ENCODE measurements at regions not wholly inside any gene's neighbourhood (a gene's known extent, or its start where the extent isn't known, plus 50 kb on each side); places are given as distances from the start of the nearest gene placed in this dataset.

GRCh38 chr13:84525865-84526264 is 643.6 kb upstream of the SLITRK1 start:
- TF ChIP-seq CTCF (IDR thresholded peaks at IDR 0.05): no peak
- no peak for TF ChIP-seq POLR2A (IDR thresholded peaks at IDR 0.05)
